Activated naive CD4-positive, alpha-beta T cell treated with anti-CD3 and anti-CD28 coated beads, Interleukin-2, amount 50 U/mL, for 72 hours (primary cell): ENCODE measurements at regions not wholly inside any gene's neighbourhood (a gene's known extent, or its start where the extent isn't known, plus 50 kb on each side); places are given as distances from the start of the nearest gene placed in this dataset.
"Not testable (repeated sequence)": the region's sequence is repeated elsewhere in the genome, so short reads cannot be mapped to it uniquely, and the experiment has no call there.

ENCODE experiments used
- ATAC-seq, 2 donors: fragments of 150-1000 bp; cut with Tn5 transposase; 2 replicates each; pipeline ENCODE4 v1.10.0; 2021; ENCODE audit warnings: mild to moderate bottlenecking in 2 of 2, moderate library complexity in 2 of 2
- DNase-seq, 2 donors: peaks; one replicate each; pipeline ENCODE4 v3.0.0; 2021 to 2022; ENCODE audit warnings: low spot score in 2 of 2
- H3K27ac Mint-ChIP-seq, 2 donors: one replicate each; pipeline ENCODE4 v1.8.0; 2022; ENCODE audit warnings: mild to moderate bottlenecking in 2 of 2, mixed read lengths in 2 of 2
- H3K36me3 Mint-ChIP-seq, 2 donors: one replicate each; pipeline ENCODE4 v1.8.0; 2022; ENCODE audit warnings: mixed read lengths in 2 of 2
- H3K9me3 Mint-ChIP-seq, 2 donors: one replicate each; pipeline ENCODE4 v1.8.0; 2022; ENCODE audit warnings: mixed read lengths in 2 of 2

GRCh38 chr1:206256935-206257334, 53.6 kb downstream of the SRGAP2 start:
- peak; percentile 88 to 89 for ATAC-seq
- not testable (repeated sequence) for H3K36me3 Mint-ChIP-seq, H3K9me3 Mint-ChIP-seq, H3K27ac Mint-ChIP-seq, DNase-seq

GRCh38 chr1:206261473-206261872, 58.1 kb downstream of the SRGAP2 start:
- H3K27ac Mint-ChIP-seq, H3K9me3 Mint-ChIP-seq, ATAC-seq, DNase-seq, H3K36me3 Mint-ChIP-seq: not testable (repeated sequence)

- H3K36me3 Mint-ChIP-seq, H3K27ac Mint-ChIP-seq, ATAC-seq, H3K9me3 Mint-ChIP-seq, DNase-seq: not testable (repeated sequence)
Measured at GRCh38 chr1:206262424-206262823, 59.1 kb downstream of the SRGAP2 start.

GRCh38 chr1:206264916-206265315, 61.6 kb downstream of the SRGAP2 start:
- not testable (repeated sequence) for DNase-seq, ATAC-seq, H3K9me3 Mint-ChIP-seq, H3K27ac Mint-ChIP-seq, H3K36me3 Mint-ChIP-seq

GRCh38 chr1:206271153-206271552, 67.8 kb downstream of the SRGAP2 start:
- not testable (repeated sequence) for ATAC-seq, H3K9me3 Mint-ChIP-seq, DNase-seq, H3K27ac Mint-ChIP-seq, H3K36me3 Mint-ChIP-seq

GRCh38 chr1:206273104-206273503, 69.8 kb downstream of the SRGAP2 start:
- DNase-seq, result not testable (repeated sequence)

GRCh38 chr1:206276143-206276542, 72.8 kb downstream of the SRGAP2 start:
- not testable (repeated sequence) for DNase-seq, H3K27ac Mint-ChIP-seq, H3K36me3 Mint-ChIP-seq, ATAC-seq, H3K9me3 Mint-ChIP-seq

More at GRCh38 chr1:206273104-206273503, 69.8 kb downstream of the SRGAP2 start:
- H3K9me3 Mint-ChIP-seq, H3K36me3 Mint-ChIP-seq, ATAC-seq, H3K27ac Mint-ChIP-seq: not testable (repeated sequence)

- DNase-seq, H3K9me3 Mint-ChIP-seq, H3K27ac Mint-ChIP-seq, H3K36me3 Mint-ChIP-seq, ATAC-seq: not testable (repeated sequence)
Measured at GRCh38 chr1:206278683-206279082, 75.3 kb downstream of the SRGAP2 start.

- ATAC-seq, H3K27ac Mint-ChIP-seq, H3K36me3 Mint-ChIP-seq, H3K9me3 Mint-ChIP-seq, DNase-seq: not testable (repeated sequence)
Measured at GRCh38 chr1:206280683-206281082, 77.3 kb downstream of the SRGAP2 start.

GRCh38 chr1:206281912-206282654, 78.7 kb downstream of the SRGAP2 start:
- H3K9me3 Mint-ChIP-seq, result not testable (repeated sequence)
- peak; percentile 95 to 97 for ATAC-seq

GRCh38 chr1:206285024-206285960, 82.0 kb downstream of the SRGAP2 start:
- not testable (repeated sequence) for H3K27ac Mint-ChIP-seq, DNase-seq, H3K36me3 Mint-ChIP-seq, ATAC-seq, H3K9me3 Mint-ChIP-seq

More at GRCh38 chr1:206281912-206282654, 78.7 kb downstream of the SRGAP2 start:
- not testable (repeated sequence) for DNase-seq, H3K27ac Mint-ChIP-seq, H3K36me3 Mint-ChIP-seq

GRCh38 chr1:206287759-206288158, 84.4 kb downstream of the SRGAP2 start:
- H3K27ac Mint-ChIP-seq, ATAC-seq, H3K36me3 Mint-ChIP-seq, H3K9me3 Mint-ChIP-seq, DNase-seq: not testable (repeated sequence)

GRCh38 chr1:206288453-206288852, 85.1 kb downstream of the SRGAP2 start:
- peak; percentile 81 to 85 for ATAC-seq
- not testable (repeated sequence) for DNase-seq, H3K9me3 Mint-ChIP-seq, H3K27ac Mint-ChIP-seq, H3K36me3 Mint-ChIP-seq

- H3K36me3 Mint-ChIP-seq, H3K9me3 Mint-ChIP-seq, DNase-seq, ATAC-seq, H3K27ac Mint-ChIP-seq: not testable (repeated sequence)
Measured at GRCh38 chr1:206297145-206298031, 94.0 kb downstream of the SRGAP2 start.

GRCh38 chr1:206298032-206298392, 94.7 kb downstream of the SRGAP2 start:
- H3K9me3 Mint-ChIP-seq, H3K27ac Mint-ChIP-seq, ATAC-seq, H3K36me3 Mint-ChIP-seq, DNase-seq: not testable (repeated sequence)

GRCh38 chr1:206299181-206299791, 95.9 kb downstream of the SRGAP2 start:
- DNase-seq, H3K27ac Mint-ChIP-seq, H3K9me3 Mint-ChIP-seq, ATAC-seq, H3K36me3 Mint-ChIP-seq: not testable (repeated sequence)
